Natural killer cell (primary cell): ENCODE measurements at regions not wholly inside any gene's neighbourhood (a gene's known extent, or its start where the extent isn't known, plus 50 kb on each side); places are given as distances from the start of the nearest gene placed in this dataset.

Source experiments
- ATAC-seq, 3 donors: fragments of 150-1000 bp in 2 of 3; fragments of 200-7000 bp in 1 of 3; cut with Tn5 transposase; 1 replicate in 1 of 3; 2 replicates in 2 of 3; pipeline ENCODE4 v1.10.0; 2021; ENCODE audit warnings: mild to moderate bottlenecking in 2 of 3, moderate library complexity in 2 of 3
- DNase-seq, 2 donors: peaks; one replicate each; pipeline versions ENCODE4 v3.0.0 to v3.0.0-alpha.2; 2013 to 2021; ENCODE audit warnings: mixed read lengths in 1 of 2
- H3K27ac ChIP-seq: one replicate; pipeline ENCODE4 v1.5.1; 2013; ENCODE audit warnings: mild to moderate bottlenecking, low read length
- H3K27me3 ChIP-seq: one replicate; pipeline ENCODE4 v1.6.1; 2013; ENCODE audit warnings: low read length; ENCODE audit not compliant: control insufficient read depth, insufficient read depth
- H3K36me3 ChIP-seq: one replicate; pipeline ENCODE4 v1.6.1; 2013; ENCODE audit warnings: low read length; ENCODE audit not compliant: control insufficient read depth, insufficient read depth
- H3K4me1 ChIP-seq: one replicate; pipeline ENCODE4 v1.6.1; 2013; ENCODE audit warnings: low read length; ENCODE audit not compliant: control insufficient read depth, insufficient read depth
- H3K4me3 ChIP-seq: one replicate; pipeline ENCODE4 v1.5.1; 2013; ENCODE audit warnings: low read length
- H3K9me3 ChIP-seq: one replicate; pipeline ENCODE4 v1.6.1; 2013; ENCODE audit warnings: low read length; ENCODE audit not compliant: control insufficient read depth, insufficient read depth
- H3K27ac Mint-ChIP-seq, 2 donors: one replicate each; pipeline ENCODE4 v1.8.0; 2022; ENCODE audit warnings: mild to moderate bottlenecking in 2 of 2, mixed read lengths in 2 of 2, moderate library complexity in 1 of 2
- H3K27me3 Mint-ChIP-seq, 2 donors: one replicate each; pipeline ENCODE4 v1.8.0; 2022; ENCODE audit warnings: low read depth in 2 of 2, mixed read lengths in 2 of 2
- H3K36me3 Mint-ChIP-seq: one replicate; pipeline ENCODE4 v1.8.0; 2022; ENCODE audit warnings: mixed read lengths
- H3K4me1 Mint-ChIP-seq, 2 donors: one replicate each; pipeline ENCODE4 v1.8.0; 2022; ENCODE audit warnings: mixed read lengths in 2 of 2
- H3K4me3 Mint-ChIP-seq: one replicate; pipeline ENCODE4 v1.8.0; 2022; ENCODE audit warnings: mild to moderate bottlenecking, moderate library complexity, mixed read lengths
- H3K9me3 Mint-ChIP-seq, 2 donors: one replicate each; pipeline ENCODE4 v1.8.0; 2022; ENCODE audit warnings: mixed read lengths in 2 of 2
- CTCF ChIP-seq: fragments of 200-600 bp; IDR thresholded peaks from one replicate; pipeline ENCODE4 v1.8.0; 2022; ENCODE audit warnings: antibody characterized with exemption
- WGBS: methylation state at CpG from one replicate; pipeline ENCODE4 v1.1.7; 2013; ENCODE audit warnings: missing lambda C conversion rate; ENCODE audit not compliant: insufficient coverage; 5-methylcytosine and 5-hydroxymethylcytosine counted together
- intact Hi-C: fragments of 100-400 bp; cut with micrococcal nuclease; formaldehyde crosslinking; loops from one replicate; pipeline ENCODE4 v1.14.2; 2022

DNA sequence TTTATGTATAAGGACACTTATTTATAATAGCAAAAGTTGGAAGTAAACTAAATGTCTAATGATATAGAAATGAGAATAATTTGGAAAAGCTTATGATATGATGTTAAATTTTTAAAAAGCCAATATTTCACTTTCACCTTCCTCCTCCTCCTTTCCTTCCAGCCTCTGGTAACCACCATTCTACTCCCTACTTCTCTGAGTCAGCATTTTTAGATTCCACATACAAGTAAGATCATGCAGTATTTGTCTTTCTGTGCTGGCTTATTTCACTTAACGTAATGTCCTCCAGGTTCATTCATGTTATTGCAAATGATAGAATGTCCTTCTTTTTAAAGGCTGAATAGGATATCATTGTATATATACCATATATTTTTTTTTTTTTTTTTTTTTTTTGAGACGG, 180.2 kb downstream of the RNF144B start:
- no peak for TF ChIP-seq CTCF
- H3K4me1 Mint-ChIP-seq, result no peaks in the 10 kb centered on the region
- no peak overlapping the region for H3K27ac Mint-ChIP-seq
- Histone ChIP-seq H3K4me1 (no peaks in the 10 kb centered on the region), H3K27ac (no peak overlapping the region), H3K4me3 (no peak overlapping the region), H3K9me3 (no peaks in the 10 kb centered on the region), H3K36me3 (no peaks in the 10 kb centered on the region), H3K27me3 (peaks cover 2% of the 10 kb centered on the region)
- intact Hi-C loops, result no loop called here
- no peak for DNase-seq
- H3K9me3 Mint-ChIP-seq, result peaks cover 2 to 3% of the 10 kb centered on the region in 2 donors
- WGBS, result 100% methylated on average over 1 of the region's 2 CpGs
- peaks cover 0 to 5% of the 10 kb centered on the region in 2 donors for H3K27me3 Mint-ChIP-seq
- H3K4me3 Mint-ChIP-seq, result no peak overlapping the region
- H3K36me3 Mint-ChIP-seq, result no peaks in the 10 kb centered on the region
- no peak for ATAC-seq

GRCh38 chr6:18577491-18577890, 190.3 kb downstream of the RNF144B start:
- Histone ChIP-seq H3K9me3 (no peaks in the 10 kb centered on the region), H3K4me1 (no peaks in the 10 kb centered on the region), H3K4me3 (no peak overlapping the region), H3K27ac (no peak overlapping the region), H3K27me3 (no peaks in the 10 kb centered on the region), H3K36me3 (no peaks in the 10 kb centered on the region)
- Mint-ChIP-seq H3K9me3 (peaks cover 0 to 4% of the 10 kb centered on the region in 2 donors), H3K4me3 (no peak overlapping the region), H3K27ac (no peak overlapping the region), H3K27me3 (peaks cover 8 to 13% of the 10 kb centered on the region in 2 donors), H3K36me3 (no peaks in the 10 kb centered on the region), H3K4me1 (no peaks in the 10 kb centered on the region)
- DNase-seq, result no peak
- ATAC-seq, result no peak
- intact Hi-C loops, result no loop called here
- TF ChIP-seq CTCF, result no peak
- WGBS, result 10% methylated on average over 2 of the region's 2 CpGs

- intact Hi-C loops, result no loop called here
- Mint-ChIP-seq H3K27ac (no peak overlapping the region), H3K36me3 (no peaks in the 10 kb centered on the region), H3K4me3 (no peak overlapping the region), H3K9me3 (peaks cover 0 to 5% of the 10 kb centered on the region in 2 donors), H3K4me1 (no peaks in the 10 kb centered on the region), H3K27me3 (peaks cover 13% of the 10 kb centered on the region in 2 donors)
- H3K27me3 ChIP-seq, result no peaks in the 10 kb centered on the region
- H3K4me1 ChIP-seq, result no peaks in the 10 kb centered on the region
- no peak overlapping the region for H3K4me3 ChIP-seq
- H3K36me3 ChIP-seq, result no peaks in the 10 kb centered on the region
- TF ChIP-seq CTCF, result no peak
- 86% methylated on average over 1 of the region's 2 CpGs for WGBS
- ATAC-seq (no peak), DNase-seq (no peak)
- no peaks in the 10 kb centered on the region for H3K9me3 ChIP-seq
- no peak overlapping the region for H3K27ac ChIP-seq
Measured at GRCh38 chr6:18579166-18579565, 192.0 kb downstream of the RNF144B start.

GRCh38 chr6:18579869-18580268, 192.7 kb downstream of the RNF144B start:
- H3K9me3 Mint-ChIP-seq, result peaks cover 0 to 5% of the 10 kb centered on the region in 2 donors
- Histone ChIP-seq H3K36me3 (no peaks in the 10 kb centered on the region), H3K9me3 (no peaks in the 10 kb centered on the region), H3K4me3 (no peak overlapping the region), H3K27ac (no peak overlapping the region), H3K4me1 (no peaks in the 10 kb centered on the region), H3K27me3 (no peaks in the 10 kb centered on the region)
- no peak overlapping the region for H3K4me3 Mint-ChIP-seq
- ATAC-seq, result no peak
- TF ChIP-seq CTCF, result no peak
- H3K27me3 Mint-ChIP-seq, result peaks cover 13% of the 10 kb centered on the region in 2 donors
- no peak overlapping the region for H3K27ac Mint-ChIP-seq
- no peaks in the 10 kb centered on the region for H3K4me1 Mint-ChIP-seq
- 82% methylated on average over 1 of the region's 1 CpG for WGBS
- intact Hi-C loops, result no loop called here
- DNase-seq, result no peak
- no peaks in the 10 kb centered on the region for H3K36me3 Mint-ChIP-seq
